Cardiac muscle cell (in vitro differentiated cells and primary cell): ENCODE measurements at regions not wholly inside any gene's neighbourhood (a gene's known extent, or its start where the extent isn't known, plus 50 kb on each side); places are given as distances from the start of the nearest gene placed in this dataset.

ENCODE experiments used
- DNase-seq, 2 donors: peaks; one replicate each; pipeline versions ENCODE4 v3.0.0 to v3.0.0-alpha.2; 2010 to 2017; ENCODE audit warnings: low read depth in 1 of 2, low spot score in 1 of 2
- H3K27ac ChIP-seq: fragments of 200-600 bp; sonication (generic); 2 replicates; pipeline ENCODE4 v1.5.1; 2016
- H3K27me3 ChIP-seq: fragments of 200-600 bp; sonication (generic); 2 replicates; pipeline ENCODE4 v1.6.0; 2016; ENCODE audit warnings: control low read depth
- H3K36me3 ChIP-seq: fragments of 200-600 bp; sonication (generic); 2 replicates; pipeline ENCODE4 v1.5.1; 2016; ENCODE audit warnings: control low read depth
- H3K4me1 ChIP-seq: fragments of 200-600 bp; sonication (generic); 2 replicates; pipeline ENCODE4 v1.8.1; 2017; ENCODE audit warnings: low read depth, mild to moderate bottlenecking, mixed run types
- H3K4me3 ChIP-seq: fragments of 200-600 bp; sonication (generic); 2 replicates; pipeline ENCODE4 v1.5.1; 2016; ENCODE audit warnings: mild to moderate bottlenecking
- H3K9me3 ChIP-seq: fragments of 200-600 bp; sonication (generic); 2 replicates; pipeline ENCODE4 v1.5.1; 2017; ENCODE audit warnings: low read depth, mild to moderate bottlenecking, control low read depth
- CTCF ChIP-seq: IDR thresholded peaks from 2 replicates; pipeline ENCODE4 v1.5.1; 2012; ENCODE audit warnings: low read depth, mild to moderate bottlenecking, low read length

- no peak overlapping the region for H3K27ac ChIP-seq
- H3K4me1 ChIP-seq = peaks cover 5% of the 10 kb centered on the region
- no peaks in the 10 kb centered on the region for H3K27me3 ChIP-seq
- no peaks in the 10 kb centered on the region for H3K9me3 ChIP-seq
- no peak for DNase-seq
- H3K4me3 ChIP-seq = no peak overlapping the region
- no peak for TF ChIP-seq CTCF
- no peaks in the 10 kb centered on the region for H3K36me3 ChIP-seq
Observed at GRCh38 chrX:10042055-10042454, 74.9 kb downstream of the CLDN34 start.

DNA sequence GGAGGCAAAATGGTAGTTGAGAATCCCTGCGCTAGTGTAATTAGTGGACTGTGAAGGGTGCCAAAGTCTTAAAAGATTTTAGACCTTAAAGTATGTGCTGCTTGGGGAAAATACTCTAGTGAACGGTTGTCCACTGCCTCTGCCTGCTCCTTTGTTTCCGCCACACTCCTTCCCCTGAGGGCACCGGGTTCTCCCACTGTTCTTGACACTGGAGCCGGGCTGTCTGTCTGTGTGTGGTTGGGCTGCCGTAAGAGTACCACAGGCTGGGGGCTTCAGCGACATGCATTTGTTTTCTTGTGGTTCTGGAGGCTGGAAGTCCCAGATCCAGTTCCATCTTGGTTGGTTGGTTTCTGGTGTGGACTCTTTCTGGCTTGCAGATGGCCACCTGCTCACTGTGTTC is 76.2 kb downstream of the CLDN34 start:
- Histone ChIP-seq H3K27ac (no peak overlapping the region), H3K27me3 (no peaks in the 10 kb centered on the region), H3K36me3 (no peaks in the 10 kb centered on the region), H3K4me1 (peaks cover 5% of the 10 kb centered on the region), H3K4me3 (no peak overlapping the region), H3K9me3 (no peaks in the 10 kb centered on the region)
- TF ChIP-seq CTCF = no peak
- no peak for DNase-seq

DNA sequence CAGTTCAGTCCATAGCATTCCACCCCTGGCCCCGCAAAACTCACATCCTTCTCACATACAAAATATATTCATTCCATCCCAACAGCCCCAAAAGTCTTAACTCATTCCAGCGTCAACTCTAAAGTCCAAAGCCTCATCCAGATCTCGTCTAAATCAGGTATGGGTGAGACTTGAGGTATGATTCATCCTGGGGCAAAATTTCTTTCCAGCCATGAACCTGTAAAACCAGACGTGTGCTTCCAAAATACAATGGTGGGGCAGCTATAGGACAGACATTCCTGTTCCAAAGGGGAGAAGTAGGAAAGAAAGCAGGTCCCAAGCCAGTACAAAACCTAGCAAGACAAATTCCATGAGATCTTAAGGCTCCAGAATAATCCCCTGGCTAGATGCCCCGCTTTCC is 76.9 kb downstream of the CLDN34 start:
- Histone ChIP-seq H3K27me3 (no peaks in the 10 kb centered on the region), H3K9me3 (no peaks in the 10 kb centered on the region), H3K27ac (no peak overlapping the region), H3K36me3 (no peaks in the 10 kb centered on the region), H3K4me3 (no peak overlapping the region), H3K4me1 (peaks cover 5% of the 10 kb centered on the region)
- TF ChIP-seq CTCF = no peak
- DNase-seq = no peak

- no peak for TF ChIP-seq CTCF
- no peak overlapping the region for H3K27ac ChIP-seq
- peaks cover 5% of the 10 kb centered on the region for H3K4me1 ChIP-seq
- DNase-seq = peak in 1 of 2 donors; percentile 16
- no peaks in the 10 kb centered on the region for H3K36me3 ChIP-seq
- no peaks in the 10 kb centered on the region for H3K9me3 ChIP-seq
- H3K27me3 ChIP-seq = no peaks in the 10 kb centered on the region
- no peak overlapping the region for H3K4me3 ChIP-seq
Observed at GRCh38 chrX:10045327-10046000, 78.3 kb downstream of the CLDN34 start.

- Histone ChIP-seq H3K27me3 (no peaks in the 10 kb centered on the region), H3K27ac (no peak overlapping the region), H3K36me3 (no peaks in the 10 kb centered on the region), H3K4me1 (peaks cover 13% of the 10 kb centered on the region), H3K4me3 (no peak overlapping the region), H3K9me3 (no peaks in the 10 kb centered on the region)
- DNase-seq = no peak
- TF ChIP-seq CTCF = no peak
Observed at GRCh38 chrX:10047133-10047532, 80.0 kb downstream of the CLDN34 start.
